Loucy (cell line): ENCODE measurements at regions not wholly inside any gene's neighbourhood (a gene's known extent, or its start where the extent isn't known, plus 50 kb on each side); places are given as distances from the start of the nearest gene placed in this dataset.

Experiments
- H2AFZ ChIP-seq: fragments of 200-600 bp; sonication (generic); 2 replicates; pipeline ENCODE4 v1.6.0; 2016; ENCODE audit warnings: antibody characterized with exemption, mild to moderate bottlenecking, low read length, moderate library complexity
- H3F3A ChIP-seq: fragments of 200-600 bp; 2 replicates; pipeline ENCODE4 v1.6.0; 2016; ENCODE audit warnings: antibody characterized with exemption, low read depth, mild to moderate bottlenecking
- H3K27me3 ChIP-seq: fragments of 200-600 bp; sonication (generic); 2 replicates; pipeline ENCODE4 v1.6.1; 2014; ENCODE audit warnings: low read length, mild to moderate bottlenecking; ENCODE audit not compliant: insufficient read depth, poor library complexity, severe bottlenecking
- H3K36me3 ChIP-seq: fragments of 200-600 bp; sonication (generic); 2 replicates; pipeline ENCODE4 v1.6.1; 2016; ENCODE audit warnings: low read length; ENCODE audit not compliant: insufficient read depth
- H3K4me1 ChIP-seq: fragments of 200-600 bp; sonication (generic); 2 replicates; pipeline ENCODE4 v1.5.1; 2014; ENCODE audit warnings: low read length, mild to moderate bottlenecking; ENCODE audit not compliant: insufficient read depth, poor library complexity, severe bottlenecking
- H3K4me2 ChIP-seq: fragments of 200-600 bp; sonication (generic); 2 replicates; pipeline ENCODE4 v1.6.0; 2014; ENCODE audit warnings: antibody characterized with exemption, low read length, low read depth, mild to moderate bottlenecking; ENCODE audit not compliant: poor library complexity, severe bottlenecking
- H3K4me3 ChIP-seq: fragments of 200-600 bp; sonication (generic); 2 replicates; pipeline ENCODE4 v1.5.1; 2014; ENCODE audit warnings: low read length, mild to moderate bottlenecking, mixed read lengths; ENCODE audit not compliant: poor library complexity, severe bottlenecking
- H3K79me2 ChIP-seq: fragments of 200-600 bp; sonication (generic); 2 replicates; pipeline ENCODE4 v1.6.1; 2014; ENCODE audit warnings: low read length; ENCODE audit not compliant: insufficient read depth
- H3K9ac ChIP-seq: fragments of 200-600 bp; sonication (generic); 2 replicates; pipeline ENCODE4 v1.6.0; 2014; ENCODE audit warnings: mild to moderate bottlenecking, low read depth, low read length, moderate library complexity; ENCODE audit not compliant: poor library complexity, severe bottlenecking
- H3K9me2 ChIP-seq: fragments of 200-600 bp; sonication (generic); replicated peaks from 2 replicates; pipeline ENCODE4 v1.6.1; 2016; ENCODE audit warnings: low read depth, low read length, mixed read lengths
- H3K9me3 ChIP-seq: fragments of 200-600 bp; sonication (generic); 2 replicates; pipeline ENCODE4 v1.6.1; 2014; ENCODE audit warnings: mild to moderate bottlenecking, antibody characterized with exemption, low read length, low read depth; ENCODE audit not compliant: insufficient read depth
- H4K20me1 ChIP-seq: fragments of 200-600 bp; sonication (generic); 2 replicates; pipeline ENCODE4 v1.6.0; 2014; ENCODE audit warnings: antibody characterized with exemption, low read length, mild to moderate bottlenecking; ENCODE audit not compliant: insufficient read depth, poor library complexity, severe bottlenecking
- EZH2phosphoT487 ChIP-seq: fragments of 200-600 bp; IDR thresholded peaks from 2 replicates; pipeline ENCODE4 v1.6.1; 2018; ENCODE audit warnings: antibody characterized with exemption, mild to moderate bottlenecking, moderate library complexity, borderline replicate concordance
- TF ChIP-seq, protein P1 (sequence below): fragments of 200-600 bp; sonication (generic); conservative IDR thresholded peaks from 2 replicates; pipeline ENCODE4 v1.5.1; 2014; ENCODE audit warnings: mild to moderate bottlenecking, antibody characterized with exemption, low read length

DNA sequence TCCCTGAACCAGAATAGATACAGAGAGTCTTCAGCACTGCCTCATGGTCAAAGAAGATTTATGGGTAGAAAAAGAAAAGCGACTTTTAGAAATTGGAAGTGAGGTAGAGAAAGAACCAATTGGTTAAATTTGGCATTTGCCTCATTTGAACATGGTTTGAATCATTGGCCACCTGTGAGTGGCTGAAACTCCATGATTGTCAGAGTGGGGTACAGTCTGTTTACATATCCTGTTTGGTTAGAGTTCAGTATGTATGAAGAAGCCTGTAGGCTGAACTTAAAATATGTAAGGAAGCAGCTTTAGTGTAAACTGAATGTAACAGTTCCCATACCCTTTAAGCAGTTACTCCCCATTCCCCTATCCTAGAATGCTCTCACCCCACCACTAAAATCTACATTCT, 76.0 kb upstream of the CTSO start:
- no peaks in the 10 kb centered on the region for H3K27me3 ChIP-seq
- no peak overlapping the region for H3K4me2 ChIP-seq
- no peaks in the 10 kb centered on the region for H3K4me1 ChIP-seq
- no peak for TF ChIP-seq EZH2phosphoT487
- TF ChIP-seq, protein P1, sequence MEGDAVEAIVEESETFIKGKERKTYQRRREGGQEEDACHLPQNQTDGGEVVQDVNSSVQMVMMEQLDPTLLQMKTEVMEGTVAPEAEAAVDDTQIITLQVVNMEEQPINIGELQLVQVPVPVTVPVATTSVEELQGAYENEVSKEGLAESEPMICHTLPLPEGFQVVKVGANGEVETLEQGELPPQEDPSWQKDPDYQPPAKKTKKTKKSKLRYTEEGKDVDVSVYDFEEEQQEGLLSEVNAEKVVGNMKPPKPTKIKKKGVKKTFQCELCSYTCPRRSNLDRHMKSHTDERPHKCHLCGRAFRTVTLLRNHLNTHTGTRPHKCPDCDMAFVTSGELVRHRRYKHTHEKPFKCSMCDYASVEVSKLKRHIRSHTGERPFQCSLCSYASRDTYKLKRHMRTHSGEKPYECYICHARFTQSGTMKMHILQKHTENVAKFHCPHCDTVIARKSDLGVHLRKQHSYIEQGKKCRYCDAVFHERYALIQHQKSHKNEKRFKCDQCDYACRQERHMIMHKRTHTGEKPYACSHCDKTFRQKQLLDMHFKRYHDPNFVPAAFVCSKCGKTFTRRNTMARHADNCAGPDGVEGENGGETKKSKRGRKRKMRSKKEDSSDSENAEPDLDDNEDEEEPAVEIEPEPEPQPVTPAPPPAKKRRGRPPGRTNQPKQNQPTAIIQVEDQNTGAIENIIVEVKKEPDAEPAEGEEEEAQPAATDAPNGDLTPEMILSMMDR: no peak
- no peaks in the 10 kb centered on the region for H4K20me1 ChIP-seq
- H3K9ac ChIP-seq: no peak overlapping the region
- no peaks in the 10 kb centered on the region for H3K36me3 ChIP-seq
- no peak overlapping the region for H2AFZ ChIP-seq
- no peaks in the 10 kb centered on the region for H3F3A ChIP-seq
- no peaks in the 10 kb centered on the region for H3K79me2 ChIP-seq
- no peaks in the 10 kb centered on the region for H3K9me2 ChIP-seq
- no peak overlapping the region for H3K4me3 ChIP-seq
- H3K9me3 ChIP-seq: no peaks in the 10 kb centered on the region

DNA sequence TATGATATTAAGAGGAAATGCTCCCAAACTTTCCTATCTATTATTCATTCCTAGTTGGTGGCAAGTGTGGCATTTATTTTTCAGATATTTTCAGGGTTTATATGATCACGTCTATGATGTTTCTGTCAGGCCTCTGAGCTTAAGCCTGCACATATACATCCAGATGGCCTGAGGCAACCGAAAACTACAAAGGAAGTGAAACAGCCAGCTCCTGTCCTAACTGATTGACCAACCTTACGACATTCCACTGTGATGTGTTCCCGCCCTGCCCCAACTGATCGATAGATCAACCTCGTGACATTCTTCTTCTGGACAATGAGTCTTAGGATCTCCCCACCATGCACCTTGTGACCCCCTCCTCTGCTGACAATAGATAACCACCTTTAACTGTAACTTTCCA, 67.6 kb upstream of the CTSO start:
- no peaks in the 10 kb centered on the region for H3F3A ChIP-seq
- H3K36me3 ChIP-seq: no peaks in the 10 kb centered on the region
- H3K4me3 ChIP-seq: no peak overlapping the region
- no peaks in the 10 kb centered on the region for H4K20me1 ChIP-seq
- H2AFZ ChIP-seq: no peak overlapping the region
- H3K4me2 ChIP-seq: no peak overlapping the region
- no peak overlapping the region for H3K9ac ChIP-seq
- no peak for TF ChIP-seq EZH2phosphoT487
- TF ChIP-seq, protein P1: no peak
- H3K9me3 ChIP-seq: no peaks in the 10 kb centered on the region
- no peaks in the 10 kb centered on the region for H3K4me1 ChIP-seq
- H3K9me2 ChIP-seq: no peaks in the 10 kb centered on the region
- H3K79me2 ChIP-seq: no peaks in the 10 kb centered on the region
- no peaks in the 10 kb centered on the region for H3K27me3 ChIP-seq

DNA sequence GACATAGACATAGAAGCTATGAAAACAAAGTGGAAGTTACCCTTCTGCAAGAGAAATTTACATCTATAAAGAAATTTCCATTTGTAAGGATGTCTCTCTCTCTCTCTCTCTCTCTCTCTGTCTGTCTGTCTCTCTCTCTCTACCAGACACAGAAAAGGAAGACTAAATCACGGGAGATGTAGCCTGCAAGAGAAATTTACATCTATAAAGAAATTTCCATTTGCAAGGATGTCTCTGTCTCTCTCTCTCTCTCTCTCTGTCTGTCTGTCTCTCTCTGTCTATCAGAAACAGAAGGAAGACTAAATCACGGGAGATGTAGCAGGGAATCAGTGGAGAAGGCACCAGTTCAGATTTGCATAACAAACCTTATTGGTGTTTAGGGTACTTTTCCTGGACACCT, 65.6 kb upstream of the CTSO start:
- no peaks in the 10 kb centered on the region for H3K27me3 ChIP-seq
- H3F3A ChIP-seq: no peaks in the 10 kb centered on the region
- no peak overlapping the region for H3K9ac ChIP-seq
- no peak overlapping the region for H3K4me3 ChIP-seq
- no peak overlapping the region for H2AFZ ChIP-seq
- no peak for TF ChIP-seq EZH2phosphoT487
- TF ChIP-seq, protein P1: no peak
- H3K9me3 ChIP-seq: no peaks in the 10 kb centered on the region
- H3K4me2 ChIP-seq: no peak overlapping the region
- H3K4me1 ChIP-seq: no peaks in the 10 kb centered on the region
- H3K79me2 ChIP-seq: no peaks in the 10 kb centered on the region
- no peaks in the 10 kb centered on the region for H4K20me1 ChIP-seq
- H3K9me2 ChIP-seq: no peaks in the 10 kb centered on the region
- no peaks in the 10 kb centered on the region for H3K36me3 ChIP-seq
